Epidermal melanocyte (primary cell): ENCODE measurements at regions not wholly inside any gene's neighbourhood (a gene's known extent, or its start where the extent isn't known, plus 50 kb on each side); places are given as distances from the start of the nearest gene placed in this dataset.
"Not testable (repeated sequence)": the region's sequence is repeated elsewhere in the genome, so short reads cannot be mapped to it uniquely, and the experiment has no call there.

Experiments
- DNase-seq: peaks from one replicate; pipeline ENCODE4 v3.0.0; 2011; ENCODE audit warnings: low spot score; ENCODE audit not compliant: insufficient read length

- DNase-seq: no peak
Measured at GRCh38 chr4:116024954-116025708, 911.7 kb upstream of the NDST4 start.

- no peak for DNase-seq
Measured at GRCh38 chr4:116023049-116023448, 909.6 kb upstream of the NDST4 start.

- DNase-seq: no peak
Measured at GRCh38 chr4:116020141-116020722, 906.8 kb upstream of the NDST4 start.

GRCh38 chr4:116018831-116019230 is 905.4 kb upstream of the NDST4 start:
- DNase-seq: no peak

GRCh38 chr4:116016201-116016600 is 902.8 kb upstream of the NDST4 start:
- no peak for DNase-seq

- DNase-seq: no peak
Measured at GRCh38 chr4:116015549-116015948, 902.1 kb upstream of the NDST4 start.

- DNase-seq: no peak
Measured at GRCh38 chr4:116015062-116015461, 901.6 kb upstream of the NDST4 start.

GRCh38 chr4:116010923-116011322 is 897.5 kb upstream of the NDST4 start:
- no peak for DNase-seq

- no peak for DNase-seq
Measured at GRCh38 chr4:116005806-116006088, 892.3 kb upstream of the NDST4 start.

- no peak for DNase-seq
Measured at GRCh38 chr4:116005037-116005805, 891.8 kb upstream of the NDST4 start.

GRCh38 chr4:116001291-116001690 is 887.9 kb upstream of the NDST4 start:
- DNase-seq: no peak

GRCh38 chr4:115986573-115986972 is 873.2 kb upstream of the NDST4 start:
- no peak for DNase-seq

GRCh38 chr4:115975421-115976001 is 862.1 kb upstream of the NDST4 start:
- DNase-seq: not testable (repeated sequence)

GRCh38 chr4:115973768-115974167 is 860.3 kb upstream of the NDST4 start:
- DNase-seq: no peak

GRCh38 chr4:115972967-115973366 is 859.5 kb upstream of the NDST4 start:
- no peak for DNase-seq

- DNase-seq: no peak
Measured at GRCh38 chr4:115970859-115971258, 857.4 kb upstream of the NDST4 start.

GRCh38 chr4:115969756-115970155 is 856.3 kb upstream of the NDST4 start:
- no peak for DNase-seq

GRCh38 chr4:115965588-115965987 is 852.2 kb upstream of the NDST4 start:
- DNase-seq: no peak

GRCh38 chr4:115956054-115956796 is 842.8 kb upstream of the NDST4 start:
- not testable (repeated sequence) for DNase-seq

GRCh38 chr4:115950806-115951205 is 837.4 kb upstream of the NDST4 start:
- no peak for DNase-seq

- DNase-seq: not testable (repeated sequence)
Measured at GRCh38 chr4:115949974-115950743, 836.7 kb upstream of the NDST4 start.
